Muscle of back (tissue), 3 donors: ENCODE measurements at regions not wholly inside any gene's neighbourhood (a gene's known extent, or its start where the extent isn't known, plus 50 kb on each side); places are given as distances from the start of the nearest gene placed in this dataset.

Source experiments
- DNase-seq, 3 donors: peaks; one replicate each; pipeline versions ENCODE4 v3.0.0 to v3.0.0-alpha.2; 2013

GRCh38 chr12:45587012-45587411 is 142.5 kb upstream of the ARID2 start:
- no peak for DNase-seq

- DNase-seq: no peak
These were observed 141.5 kb upstream of the ARID2 start for GRCh38 chr12:45587877-45588533.

- DNase-seq: no peak
These were observed 138.9 kb upstream of the ARID2 start for GRCh38 chr12:45590646-45591045.

GRCh38 chr12:45591635-45592034 is 137.9 kb upstream of the ARID2 start:
- no peak for DNase-seq

GRCh38 chr12:45596366-45596765 is 133.1 kb upstream of the ARID2 start:
- no peak for DNase-seq

GRCh38 chr12:45598336-45598735 is 131.2 kb upstream of the ARID2 start:
- no peak for DNase-seq

GRCh38 chr12:45598761-45599160 is 130.7 kb upstream of the ARID2 start:
- no peak for DNase-seq

- no peak for DNase-seq
These were observed 130.3 kb upstream of the ARID2 start for GRCh38 chr12:45599196-45599595.

- DNase-seq: no peak
These were observed 128.1 kb upstream of the ARID2 start for GRCh38 chr12:45601390-45601789.

GRCh38 chr12:45601888-45602287 is 127.6 kb upstream of the ARID2 start:
- DNase-seq: no peak

GRCh38 chr12:45605624-45606023 is 123.9 kb upstream of the ARID2 start:
- no peak for DNase-seq

GRCh38 chr12:45611061-45611460 is 118.4 kb upstream of the ARID2 start:
- DNase-seq: no peak

GRCh38 chr12:45611495-45611894 is 118.0 kb upstream of the ARID2 start:
- DNase-seq: no peak

GRCh38 chr12:45612044-45612794 is 117.3 kb upstream of the ARID2 start:
- DNase-seq: peak in 1 of 3 donors; percentile 17

- no peak for DNase-seq
These were observed 116.2 kb upstream of the ARID2 start for GRCh38 chr12:45613296-45613695.

GRCh38 chr12:45613855-45614254 is 115.7 kb upstream of the ARID2 start:
- no peak for DNase-seq

- peak in 1 of 3 donors; percentile 30 for DNase-seq
These were observed 114.2 kb upstream of the ARID2 start for GRCh38 chr12:45615268-45615667.

- no peak for DNase-seq
These were observed 109.8 kb upstream of the ARID2 start for GRCh38 chr12:45619736-45620135.

- DNase-seq: no peak
These were observed 107.8 kb upstream of the ARID2 start for GRCh38 chr12:45621703-45622102.

- no peak for DNase-seq
These were observed 107.1 kb upstream of the ARID2 start for GRCh38 chr12:45622210-45622937.

- no peak for DNase-seq
These were observed 106.3 kb upstream of the ARID2 start for GRCh38 chr12:45623221-45623620.

- DNase-seq: no peak
These were observed 105.6 kb upstream of the ARID2 start for GRCh38 chr12:45623940-45624339.

GRCh38 chr12:45626965-45627364 is 102.5 kb upstream of the ARID2 start:
- DNase-seq: no peak
